Body of pancreas (tissue), 4 donors: ENCODE measurements at regions not wholly inside any gene's neighbourhood (a gene's known extent, or its start where the extent isn't known, plus 50 kb on each side); places are given as distances from the start of the nearest gene placed in this dataset.

ENCODE experiments used
- ATAC-seq: fragments of 150-250 bp; one replicate; pipeline ENCODE4 v1.9.1; 2016
- DNase-seq, 4 donors: peaks; one replicate each; pipeline ENCODE4 v3.0.0-alpha.2; 2019
- H3K27ac ChIP-seq, 4 donors: fragments of 200-600 bp; sonication (generic); 1 replicate in 3 of 4; 2 replicates in 1 of 4; pipeline versions ENCODE4 v1.5.1 to v1.6.1; 2016 to 2019; ENCODE audit warnings: mild to moderate bottlenecking in 1 of 4, mixed read lengths in 1 of 4, moderate library complexity in 1 of 4
- H3K27me3 ChIP-seq, 2 donors: fragments of 200-600 bp; sonication (generic); one replicate each; pipeline ENCODE4 v1.6.0; 2016; ENCODE audit warnings: mild to moderate bottlenecking in 1 of 2
- H3K36me3 ChIP-seq, 2 donors: fragments of 200-600 bp; sonication (generic); replicated peaks in 1 of 2; 2 replicates each; pipeline ENCODE4 v1.5.1; 2016; ENCODE audit warnings: low read depth in 2 of 2; ENCODE audit not compliant: insufficient read depth in 1 of 2
- H3K4me1 ChIP-seq: fragments of 200-600 bp; sonication (generic); one replicate; pipeline ENCODE4 v1.6.0; 2016
- H3K4me3 ChIP-seq, 2 donors: fragments of 200-600 bp; sonication (generic); 1 replicate in 1 of 2; 2 replicates in 1 of 2; pipeline ENCODE4 v1.5.1; 2016 to 2019
- H3K9me3 ChIP-seq, 3 donors: fragments of 200-600 bp; sonication (generic); 1 replicate in 2 of 3; 2 replicates in 1 of 3; pipeline ENCODE4 v1.5.1; 2016
- CTCF ChIP-seq, 7 experiments: fragments of 450-650 bp in 4 of 7; fragments of 200-600 bp in 3 of 7; sonication (generic) in 3 of 7; IDR thresholded peaks; one replicate each; pipeline ENCODE4 v1.5.1; 2016 to 2019; ENCODE audit warnings: antibody characterized with exemption in 7 of 7
- POLR2A ChIP-seq, 3 donors: fragments of 450-650 bp; IDR thresholded peaks; one replicate each; pipeline ENCODE4 v1.6.1; 2016; ENCODE audit warnings: antibody characterized with exemption in 3 of 3, mild to moderate bottlenecking in 2 of 3
- WGBS, 2 donors: methylation state at CpG; one replicate each; pipeline ENCODE4 v1.1.5; 2017; 5-methylcytosine and 5-hydroxymethylcytosine counted together
- intact Hi-C: fragments of 100-400 bp; cut with DNase I; formaldehyde crosslinking; loops from one replicate; pipeline ENCODE4 v1.15.1; 2023

GRCh38 chr3:20747741-20748140 is 561.7 kb upstream of the SGO1 start:
- 25 to 29% methylated on average over 1 of the region's 1 CpG for WGBS, 2 donors

GRCh38 chr3:20743553-20744321 is 557.7 kb upstream of the SGO1 start:
- WGBS, 2 donors: 55% methylated on average over 1 of the region's 1 CpG
- no peaks in the 10 kb centered on the region for H3K27me3 ChIP-seq
- DNase-seq: no peak

More at GRCh38 chr3:20747741-20748140, 561.7 kb upstream of the SGO1 start:
- DNase-seq (no peak), ATAC-seq (no peak)
- Histone ChIP-seq H3K27me3 (no peaks in the 10 kb centered on the region), H3K4me1 (no peaks in the 10 kb centered on the region), H3K36me3 (no peaks in the 10 kb centered on the region), H3K27ac (no peak overlapping the region), H3K9me3 (no peaks in the 10 kb centered on the region), H3K4me3 (no peak overlapping the region)
- intact Hi-C loops: no loop called here
- no peak for TF ChIP-seq CTCF (IDR thresholded peaks at IDR 0.05)
- TF ChIP-seq POLR2A (IDR thresholded peaks at IDR 0.05): no peak

GRCh38 chr3:20742903-20743552 is 557.0 kb upstream of the SGO1 start:
- no peaks in the 10 kb centered on the region for H3K36me3 ChIP-seq
- H3K4me1 ChIP-seq: peaks cover 12% of the 10 kb centered on the region
- H3K27ac ChIP-seq: no peak overlapping the region
- TF ChIP-seq POLR2A (IDR thresholded peaks at IDR 0.05) (no peak), CTCF (IDR thresholded peaks at IDR 0.05) (no peak)
- 55 to 56% methylated on average over 2 of the region's 2 CpGs for WGBS, 2 donors
- H3K9me3 ChIP-seq: no peaks in the 10 kb centered on the region
- DNase-seq (no peak), ATAC-seq (no peak)
- H3K4me3 ChIP-seq: no peak overlapping the region
- intact Hi-C loops: no loop called here
- H3K27me3 ChIP-seq: no peaks in the 10 kb centered on the region

More at GRCh38 chr3:20743553-20744321, 557.7 kb upstream of the SGO1 start:
- Histone ChIP-seq H3K27ac (no peak overlapping the region), H3K4me3 (no peak overlapping the region), H3K36me3 (no peaks in the 10 kb centered on the region), H3K4me1 (peaks cover 8% of the 10 kb centered on the region), H3K9me3 (no peaks in the 10 kb centered on the region)
- ATAC-seq: no peak
- TF ChIP-seq POLR2A (IDR thresholded peaks at IDR 0.05) (no peak), CTCF (IDR thresholded peaks at IDR 0.05) (no peak)
- intact Hi-C loops: no loop called here

- TF ChIP-seq CTCF (IDR thresholded peaks at IDR 0.05) (no peak), POLR2A (IDR thresholded peaks at IDR 0.05) (no peak)
- H3K27ac ChIP-seq: no peak overlapping the region
- no peak for DNase-seq
- H3K27me3 ChIP-seq: no peaks in the 10 kb centered on the region
- no peaks in the 10 kb centered on the region for H3K9me3 ChIP-seq
- peaks cover 14% of the 10 kb centered on the region for H3K4me1 ChIP-seq
- intact Hi-C loops: no loop called here
- H3K4me3 ChIP-seq: no peak overlapping the region
- no peaks in the 10 kb centered on the region for H3K36me3 ChIP-seq
- ATAC-seq: no peak
Measured at GRCh38 chr3:20741381-20741780, 555.4 kb upstream of the SGO1 start.

GRCh38 chr3:20739814-20740213 is 553.8 kb upstream of the SGO1 start:
- intact Hi-C loops: no loop called here
- TF ChIP-seq CTCF (IDR thresholded peaks at IDR 0.05) (peak in 5 of 7 experiments; percentile 12 to 26 (median 19)), POLR2A (IDR thresholded peaks at IDR 0.05) (no peak)
- Histone ChIP-seq H3K27me3 (no peaks in the 10 kb centered on the region), H3K9me3 (no peaks in the 10 kb centered on the region), H3K4me3 (no peak overlapping the region), H3K4me1 (peaks cover 14% of the 10 kb centered on the region), H3K36me3 (no peaks in the 10 kb centered on the region), H3K27ac (no peak overlapping the region)
- DNase-seq: no peak
- ATAC-seq: no peak
